Fibroblast of skin of back (primary cell): ENCODE measurements at regions not wholly inside any gene's neighbourhood (a gene's known extent, or its start where the extent isn't known, plus 50 kb on each side); places are given as distances from the start of the nearest gene placed in this dataset.
A peak's percentile ranks its signal among the peaks of the same experiment; 100 is the strongest.
"Not testable (repeated sequence)": the region's sequence is repeated elsewhere in the genome, so short reads cannot be mapped to it uniquely, and the experiment has no call there.

ENCODE experiments used
- DNase-seq: peaks from one replicate; pipeline ENCODE4 v3.0.0-alpha.2; 2013

GRCh38 chr9:38181866-38182265, 112.8 kb upstream of the SHB start:
- DNase-seq = no peak

GRCh38 chr9:38181232-38181631, 112.2 kb upstream of the SHB start:
- no peak for DNase-seq

- DNase-seq = no peak
Measured at GRCh38 chr9:38180656-38181055, 111.6 kb upstream of the SHB start.

GRCh38 chr9:38179965-38180364, 110.9 kb upstream of the SHB start:
- no peak for DNase-seq

GRCh38 chr9:38178237-38178636, 109.2 kb upstream of the SHB start:
- DNase-seq = no peak

GRCh38 chr9:38177680-38178079, 108.7 kb upstream of the SHB start:
- no peak for DNase-seq

- DNase-seq = no peak
Measured at GRCh38 chr9:38176251-38176650, 107.2 kb upstream of the SHB start.

GRCh38 chr9:38175423-38175822, 106.4 kb upstream of the SHB start:
- DNase-seq = no peak

GRCh38 chr9:38172586-38172985, 103.6 kb upstream of the SHB start:
- DNase-seq = no peak

- no peak for DNase-seq
Measured at GRCh38 chr9:38171926-38172325, 102.9 kb upstream of the SHB start.

- DNase-seq = no peak
Measured at GRCh38 chr9:38171538-38171884, 102.5 kb upstream of the SHB start.

GRCh38 chr9:38170763-38171537, 101.9 kb upstream of the SHB start:
- DNase-seq = peak; percentile 33

GRCh38 chr9:38170155-38170554, 101.1 kb upstream of the SHB start:
- not testable (repeated sequence) for DNase-seq

GRCh38 chr9:38166501-38166900, 97.5 kb upstream of the SHB start:
- no peak for DNase-seq

GRCh38 chr9:38164659-38165221, 95.7 kb upstream of the SHB start:
- no peak for DNase-seq

GRCh38 chr9:38163518-38163917, 94.5 kb upstream of the SHB start:
- DNase-seq = no peak

- no peak for DNase-seq
Measured at GRCh38 chr9:38162332-38163211, 93.5 kb upstream of the SHB start.

- DNase-seq = peak; percentile 50
Measured at GRCh38 chr9:38160613-38161215, 91.7 kb upstream of the SHB start.

GRCh38 chr9:38159599-38159998, 90.6 kb upstream of the SHB start:
- DNase-seq = no peak

GRCh38 chr9:38158628-38159027, 89.6 kb upstream of the SHB start:
- DNase-seq = no peak

- DNase-seq = no peak
Measured at GRCh38 chr9:38157711-38158110, 88.7 kb upstream of the SHB start.

- DNase-seq = no peak
Measured at GRCh38 chr9:38154501-38155421, 85.7 kb upstream of the SHB start.
